HTR-8/SVneo (cell line): ENCODE measurements at regions not wholly inside any gene's neighbourhood (a gene's known extent, or its start where the extent isn't known, plus 50 kb on each side); places are given as distances from the start of the nearest gene placed in this dataset.

Experiments
- DNase-seq: peaks from one replicate; pipeline ENCODE4 v3.0.0; 2011; ENCODE audit warnings: low spot score, mixed read lengths; ENCODE audit not compliant: insufficient read length
- FAIRE-seq: peaks from 2 replicates; lab custom pipeline; 2011; peaks lifted over from hg19 to GRCh38; lab: Jason Lieb, UNC

GRCh38 chr12:113582521-113583218 is 111.0 kb upstream of the LHX5 start:
- FAIRE-seq (no peak), DNase-seq (no peak)

- DNase-seq (no peak), FAIRE-seq (no peak)
Measured at GRCh38 chr12:113581342-113581741, 109.7 kb upstream of the LHX5 start.

- FAIRE-seq: no peak
Measured at GRCh38 chr12:113580437-113580836, 108.8 kb upstream of the LHX5 start.

GRCh38 chr12:113577464-113578129 is 105.9 kb upstream of the LHX5 start:
- FAIRE-seq (no peak), DNase-seq (no peak)

More at GRCh38 chr12:113580437-113580836, 108.8 kb upstream of the LHX5 start:
- DNase-seq: no peak

- DNase-seq (no peak), FAIRE-seq (no peak)
Measured at GRCh38 chr12:113575386-113575785, 103.7 kb upstream of the LHX5 start.

GRCh38 chr12:113573148-113573547 is 101.5 kb upstream of the LHX5 start:
- FAIRE-seq: no peak

GRCh38 chr12:113571713-113572112 is 100.0 kb upstream of the LHX5 start:
- DNase-seq (no peak), FAIRE-seq (no peak)

More at GRCh38 chr12:113573148-113573547, 101.5 kb upstream of the LHX5 start:
- DNase-seq: no peak

- DNase-seq: no peak
- no peak for FAIRE-seq
Measured at GRCh38 chr12:113569806-113570205, 98.1 kb upstream of the LHX5 start.

GRCh38 chr12:113568021-113568420 is 96.3 kb upstream of the LHX5 start:
- DNase-seq (no peak), FAIRE-seq (no peak)

GRCh38 chr12:113565368-113565767 is 93.7 kb upstream of the LHX5 start:
- FAIRE-seq (no peak), DNase-seq (no peak)

- FAIRE-seq (no peak), DNase-seq (no peak)
Measured at GRCh38 chr12:113561068-113561780, 89.6 kb upstream of the LHX5 start.

- no peak for DNase-seq
- no peak for FAIRE-seq
Measured at GRCh38 chr12:113559466-113559865, 87.8 kb upstream of the LHX5 start.

- FAIRE-seq: no peak
- DNase-seq: no peak
Measured at GRCh38 chr12:113555226-113555625, 83.6 kb upstream of the LHX5 start.

GRCh38 chr12:113552760-113553159 is 81.1 kb upstream of the LHX5 start:
- no peak for FAIRE-seq
- DNase-seq: no peak

GRCh38 chr12:113551563-113551962 is 79.9 kb upstream of the LHX5 start:
- DNase-seq (no peak), FAIRE-seq (no peak)

- DNase-seq (no peak), FAIRE-seq (no peak)
Measured at GRCh38 chr12:113548467-113548866, 76.8 kb upstream of the LHX5 start.

- FAIRE-seq (no peak), DNase-seq (no peak)
Measured at GRCh38 chr12:113546916-113547863, 75.5 kb upstream of the LHX5 start.

GRCh38 chr12:113537751-113538087 is 66.0 kb upstream of the LHX5 start:
- DNase-seq (no peak), FAIRE-seq (no peak)

GRCh38 chr12:113537046-113537750 is 65.5 kb upstream of the LHX5 start:
- no peak for FAIRE-seq
- DNase-seq: no peak

GRCh38 chr12:113535100-113535499 is 63.4 kb upstream of the LHX5 start:
- no peak for DNase-seq
- FAIRE-seq: no peak
